Mesendoderm (in vitro differentiated cells): ENCODE measurements at regions not wholly inside any gene's neighbourhood (a gene's known extent, or its start where the extent isn't known, plus 50 kb on each side); places are given as distances from the start of the nearest gene placed in this dataset.
A peak's percentile ranks its signal among the peaks of the same experiment; 100 is the strongest.

Source experiments
- DNase-seq: peaks from one replicate; pipeline ENCODE4 v3.0.0; 2013
- H2AK5ac ChIP-seq: 2 replicates; pipeline ENCODE4 v1.6.1; 2013; ENCODE audit warnings: low read length, inconsistent platforms
- H2BK120ac ChIP-seq: 2 replicates; pipeline ENCODE4 v1.6.1; 2013; ENCODE audit warnings: low read depth, mild to moderate bottlenecking, low read length, moderate library complexity, mixed read lengths
- H2BK15ac ChIP-seq: replicated peaks from 2 replicates; pipeline ENCODE4 v1.6.1; 2013; ENCODE audit warnings: low read depth, mild to moderate bottlenecking, moderate library complexity
- H2BK5ac ChIP-seq: 2 replicates; pipeline ENCODE4 v1.6.1; 2013; ENCODE audit warnings: low read length, inconsistent platforms
- H3K18ac ChIP-seq: 2 replicates; pipeline ENCODE4 v1.6.1; 2013; ENCODE audit warnings: mild to moderate bottlenecking, low read length, mixed read lengths
- H3K23ac ChIP-seq: one replicate; pipeline ENCODE4 v1.6.1; 2013; ENCODE audit warnings: low read length
- H3K27ac ChIP-seq: 2 replicates; pipeline ENCODE4 v1.5.1; 2013; ENCODE audit warnings: low read depth, mild to moderate bottlenecking, inconsistent platforms, low read length, moderate library complexity
- H3K27me3 ChIP-seq: 2 replicates; pipeline ENCODE4 v1.6.1; 2013; ENCODE audit warnings: low read length, control low read depth, mild to moderate bottlenecking, inconsistent platforms; ENCODE audit not compliant: insufficient read depth, poor library complexity
- H3K36me3 ChIP-seq: 2 replicates; pipeline ENCODE4 v1.6.1; 2013; ENCODE audit warnings: low read length, inconsistent platforms; ENCODE audit not compliant: control insufficient read depth, insufficient read depth
- H3K4ac ChIP-seq: one replicate; pipeline ENCODE4 v1.6.1; 2013; ENCODE audit warnings: low read depth, mild to moderate bottlenecking, low read length, moderate library complexity
- H3K4me1 ChIP-seq: 2 replicates; pipeline ENCODE4 v1.6.1; 2013; ENCODE audit warnings: low read depth, low read length, inconsistent platforms; ENCODE audit not compliant: control insufficient read depth
- H3K4me2 ChIP-seq: 2 replicates; pipeline ENCODE4 v1.6.1; 2013; ENCODE audit warnings: low read length
- H3K4me3 ChIP-seq: 2 replicates; pipeline ENCODE4 v1.5.1; 2013; ENCODE audit warnings: mild to moderate bottlenecking, low read length
- H3K56ac ChIP-seq: one replicate; pipeline ENCODE4 v1.6.1; 2013; ENCODE audit warnings: low read length
- H3K79me1 ChIP-seq: 2 replicates; pipeline ENCODE4 v1.6.1; 2013; ENCODE audit warnings: low read length, inconsistent platforms
- H3K79me2 ChIP-seq: 2 replicates; pipeline ENCODE4 v1.6.1; 2013; ENCODE audit warnings: mild to moderate bottlenecking, low read length; ENCODE audit not compliant: control insufficient read depth, insufficient read depth
- H3K9ac ChIP-seq: 2 replicates; pipeline ENCODE4 v1.6.1; 2013; ENCODE audit warnings: low read length, inconsistent platforms
- H4K5ac ChIP-seq: one replicate; pipeline ENCODE4 v1.6.1; 2013; ENCODE audit warnings: low read length
- H4K8ac ChIP-seq: one replicate; pipeline ENCODE4 v1.6.1; 2013; ENCODE audit warnings: low read depth, mild to moderate bottlenecking, control low read depth, low read length, moderate library complexity
- WGBS: extraction: QIAGEN DNeasy Blood & Tissue Kit; methylation state at CpG from one replicate; pipeline ENCODE4 v1.1.7; 2013; ENCODE audit warnings: low lambda C conversion rate, missing lambda C conversion rate; ENCODE audit not compliant: insufficient coverage; ENCODE audit errors: extremely low coverage; 5-methylcytosine and 5-hydroxymethylcytosine counted together

GRCh38 chr12:88313554-88313953, 171.4 kb downstream of the TMTC3 start:
- Histone ChIP-seq H2BK15ac (no peak overlapping the region), H3K18ac (no peak overlapping the region), H4K5ac (no peak overlapping the region), H3K79me1 (no peaks in the 10 kb centered on the region), H2BK5ac (no peak overlapping the region), H3K23ac (no peak overlapping the region), H3K79me2 (no peaks in the 10 kb centered on the region), H2BK120ac (no peak overlapping the region), H3K4me1 (no peaks in the 10 kb centered on the region), H3K27ac (no peak overlapping the region), H3K9ac (no peak overlapping the region), H2AK5ac (no peak overlapping the region), H3K56ac (no peak overlapping the region), H3K4me3 (no peak overlapping the region), H3K27me3 (no peaks in the 10 kb centered on the region), H3K4me2 (no peak overlapping the region), H3K4ac (no peak overlapping the region), H4K8ac (no peak overlapping the region), H3K36me3 (no peaks in the 10 kb centered on the region)
- no CpG with 5 or more reads among the region's 1 CpG for WGBS
- DNase-seq, result no peak

GRCh38 chr12:88314706-88315105, 172.6 kb downstream of the TMTC3 start:
- no peak overlapping the region for H3K56ac ChIP-seq
- no CpG with 5 or more reads among the region's 4 CpGs for WGBS
- H4K8ac ChIP-seq, result no peak overlapping the region
- H2BK5ac ChIP-seq, result no peak overlapping the region
- DNase-seq, result no peak
- H3K79me1 ChIP-seq, result no peaks in the 10 kb centered on the region
- no peak overlapping the region for H3K4me3 ChIP-seq
- no peak overlapping the region for H3K4ac ChIP-seq
- no peak overlapping the region for H3K27ac ChIP-seq
- no peaks in the 10 kb centered on the region for H3K27me3 ChIP-seq
- no peak overlapping the region for H3K23ac ChIP-seq
- no peaks in the 10 kb centered on the region for H3K4me1 ChIP-seq
- no peak overlapping the region for H3K9ac ChIP-seq
- no peak overlapping the region for H4K5ac ChIP-seq
- H2BK15ac ChIP-seq, result no peak overlapping the region
- H3K79me2 ChIP-seq, result no peaks in the 10 kb centered on the region
- no peak overlapping the region for H3K4me2 ChIP-seq
- H2BK120ac ChIP-seq, result no peak overlapping the region
- H3K36me3 ChIP-seq, result no peaks in the 10 kb centered on the region
- no peak overlapping the region for H3K18ac ChIP-seq
- H2AK5ac ChIP-seq, result no peak overlapping the region

GRCh38 chr12:88318726-88319125, 176.6 kb downstream of the TMTC3 start:
- Histone ChIP-seq H3K4ac (no peak overlapping the region), H3K56ac (no peak overlapping the region), H2BK120ac (no peak overlapping the region), H2BK5ac (no peak overlapping the region), H3K79me2 (no peaks in the 10 kb centered on the region), H2BK15ac (no peak overlapping the region), H2AK5ac (no peak overlapping the region), H3K23ac (no peak overlapping the region), H4K5ac (no peak overlapping the region), H3K4me2 (no peak overlapping the region), H3K79me1 (no peaks in the 10 kb centered on the region), H3K27ac (no peak overlapping the region), H4K8ac (no peak overlapping the region), H3K4me1 (no peaks in the 10 kb centered on the region), H3K9ac (no peak overlapping the region), H3K4me3 (no peak overlapping the region), H3K27me3 (no peaks in the 10 kb centered on the region), H3K18ac (no peak overlapping the region), H3K36me3 (no peaks in the 10 kb centered on the region)
- no peak for DNase-seq
- no CpG with 5 or more reads among the region's 2 CpGs for WGBS

- H3K79me1 ChIP-seq, result no peaks in the 10 kb centered on the region
- H3K9ac ChIP-seq, result no peak overlapping the region
- no peak overlapping the region for H3K27ac ChIP-seq
- H2AK5ac ChIP-seq, result no peak overlapping the region
- no peak overlapping the region for H3K4me2 ChIP-seq
- no peak overlapping the region for H4K5ac ChIP-seq
- H3K79me2 ChIP-seq, result no peaks in the 10 kb centered on the region
- H3K27me3 ChIP-seq, result no peaks in the 10 kb centered on the region
- H2BK5ac ChIP-seq, result no peak overlapping the region
- H3K18ac ChIP-seq, result peak overlapping the region; percentile 41
- H3K4me1 ChIP-seq, result no peaks in the 10 kb centered on the region
- H3K4ac ChIP-seq, result no peak overlapping the region
- no peak overlapping the region for H2BK120ac ChIP-seq
- no peak overlapping the region for H4K8ac ChIP-seq
- H3K56ac ChIP-seq, result no peak overlapping the region
- H3K4me3 ChIP-seq, result no peak overlapping the region
- H2BK15ac ChIP-seq, result no peak overlapping the region
- no peaks in the 10 kb centered on the region for H3K36me3 ChIP-seq
- WGBS, result no CpG with 5 or more reads among the region's 1 CpG
- DNase-seq, result no peak
- no peak overlapping the region for H3K23ac ChIP-seq
Measured at GRCh38 chr12:88325076-88325815, 183.1 kb downstream of the TMTC3 start.

- WGBS, result no CpG with 5 or more reads among the region's 4 CpGs
- no peaks in the 10 kb centered on the region for H3K27me3 ChIP-seq
- DNase-seq, result no peak
Measured at GRCh38 chr12:88325816-88326189, 183.7 kb downstream of the TMTC3 start.

GRCh38 chr12:88327276-88327675, 185.2 kb downstream of the TMTC3 start:
- no peak for DNase-seq
- Histone ChIP-seq H4K5ac (no peak overlapping the region), H3K56ac (no peak overlapping the region), H2BK15ac (no peak overlapping the region), H3K79me2 (no peaks in the 10 kb centered on the region), H3K27ac (no peak overlapping the region), H2AK5ac (no peak overlapping the region), H3K4me3 (no peak overlapping the region), H3K4me1 (no peaks in the 10 kb centered on the region), H3K18ac (no peak overlapping the region), H4K8ac (no peak overlapping the region), H2BK5ac (no peak overlapping the region), H3K23ac (no peak overlapping the region), H3K4ac (no peak overlapping the region), H3K79me1 (no peaks in the 10 kb centered on the region), H3K27me3 (no peaks in the 10 kb centered on the region), H3K9ac (no peak overlapping the region), H2BK120ac (no peak overlapping the region), H3K36me3 (no peaks in the 10 kb centered on the region), H3K4me2 (no peak overlapping the region)
- WGBS, result no CpG with 5 or more reads among the region's 1 CpG

More at GRCh38 chr12:88325816-88326189, 183.7 kb downstream of the TMTC3 start:
- Histone ChIP-seq H2BK15ac (no peak overlapping the region), H3K18ac (no peak overlapping the region), H3K27ac (no peak overlapping the region), H3K4me2 (no peak overlapping the region), H3K4ac (no peak overlapping the region), H3K36me3 (no peaks in the 10 kb centered on the region), H4K8ac (no peak overlapping the region), H2AK5ac (no peak overlapping the region), H2BK5ac (no peak overlapping the region), H3K56ac (no peak overlapping the region), H4K5ac (no peak overlapping the region), H3K4me3 (no peak overlapping the region), H3K79me1 (no peaks in the 10 kb centered on the region), H3K4me1 (no peaks in the 10 kb centered on the region), H3K23ac (no peak overlapping the region), H2BK120ac (no peak overlapping the region), H3K79me2 (no peaks in the 10 kb centered on the region), H3K9ac (no peak overlapping the region)
